GM21423 (cell line): ENCODE measurements at regions not wholly inside any gene's neighbourhood (a gene's known extent, or its start where the extent isn't known, plus 50 kb on each side); places are given as distances from the start of the nearest gene placed in this dataset.
A peak's percentile ranks its signal among the peaks of the same experiment; 100 is the strongest.
"Not testable (repeated sequence)": the region's sequence is repeated elsewhere in the genome, so short reads cannot be mapped to it uniquely, and the experiment has no call there.

ENCODE experiments used
- ATAC-seq: cut with Tn5 transposase; IDR thresholded peaks from one replicate; pipeline ENCODE4 v1.9.1; 2021; ENCODE audit warnings: mild to moderate bottlenecking, moderate library complexity; ENCODE audit not compliant: unreplicated experiment

DNA sequence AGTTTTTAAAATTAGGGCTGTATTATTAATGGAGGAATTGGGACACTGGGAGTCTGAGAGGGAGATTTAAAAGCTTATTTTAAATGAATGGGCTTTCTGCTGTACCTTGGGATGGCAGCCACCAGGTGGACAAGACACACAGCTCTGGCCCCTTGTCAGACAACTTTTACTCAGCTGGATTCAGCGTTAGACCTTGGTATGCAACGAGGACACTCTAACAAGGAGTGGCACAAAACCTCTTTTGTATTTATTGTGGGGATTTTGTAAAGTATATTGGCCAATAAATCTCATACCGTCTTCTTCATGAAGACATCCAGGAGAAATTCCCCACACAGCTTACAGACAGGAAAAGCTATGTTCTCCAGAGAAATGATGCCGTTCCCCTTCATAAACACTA, 105.7 kb downstream of the LCA5 start:
- no peak for ATAC-seq

DNA sequence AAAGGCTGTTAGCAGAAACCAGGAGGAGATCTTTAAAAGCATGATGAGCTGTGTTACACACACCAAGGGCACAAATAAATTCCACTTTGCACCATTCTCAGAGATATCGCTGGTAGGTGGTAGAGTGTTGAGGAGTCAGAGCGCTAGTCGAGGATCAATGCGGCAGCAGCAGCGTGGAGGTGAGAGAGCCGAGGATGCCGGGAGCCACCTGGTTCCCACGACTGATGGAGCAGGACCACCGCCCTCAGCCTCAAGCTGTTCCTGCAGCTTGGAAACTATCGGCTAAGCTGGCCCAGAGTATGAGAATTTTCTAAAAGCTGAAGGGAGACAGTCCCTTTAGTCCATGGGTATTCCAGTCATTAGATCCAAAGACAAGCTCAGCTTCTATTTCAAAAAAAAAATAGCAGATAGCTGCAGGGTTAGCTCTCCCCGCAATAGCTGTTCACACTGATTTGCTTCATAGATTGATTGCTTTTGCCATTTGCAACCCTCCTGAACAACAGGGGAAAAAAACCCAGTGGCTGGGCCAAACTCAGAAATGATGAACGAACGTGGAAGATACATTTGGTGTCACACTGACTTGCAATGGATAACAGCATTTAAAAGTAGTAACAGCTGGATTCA, 106.2 kb downstream of the LCA5 start:
- no peak for ATAC-seq

DNA sequence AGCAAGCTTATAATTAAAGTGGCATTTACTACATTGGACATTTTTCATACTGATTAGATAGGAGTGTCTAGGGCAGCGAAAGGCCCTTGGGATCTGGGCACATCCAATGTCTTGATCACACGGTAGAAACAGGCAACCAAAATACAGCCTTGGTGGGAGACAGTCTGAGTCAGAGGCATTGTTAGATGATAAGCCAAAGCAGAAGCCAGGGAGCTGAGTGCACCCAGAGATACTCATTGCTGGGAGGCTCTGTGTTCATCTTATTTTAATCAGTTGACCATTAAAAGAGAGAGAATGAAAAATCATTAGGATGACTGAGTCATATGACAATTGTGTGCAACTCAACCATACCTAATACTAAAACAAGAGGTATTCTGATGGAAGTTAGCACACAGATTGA, 109.5 kb downstream of the LCA5 start:
- ATAC-seq = no peak

DNA sequence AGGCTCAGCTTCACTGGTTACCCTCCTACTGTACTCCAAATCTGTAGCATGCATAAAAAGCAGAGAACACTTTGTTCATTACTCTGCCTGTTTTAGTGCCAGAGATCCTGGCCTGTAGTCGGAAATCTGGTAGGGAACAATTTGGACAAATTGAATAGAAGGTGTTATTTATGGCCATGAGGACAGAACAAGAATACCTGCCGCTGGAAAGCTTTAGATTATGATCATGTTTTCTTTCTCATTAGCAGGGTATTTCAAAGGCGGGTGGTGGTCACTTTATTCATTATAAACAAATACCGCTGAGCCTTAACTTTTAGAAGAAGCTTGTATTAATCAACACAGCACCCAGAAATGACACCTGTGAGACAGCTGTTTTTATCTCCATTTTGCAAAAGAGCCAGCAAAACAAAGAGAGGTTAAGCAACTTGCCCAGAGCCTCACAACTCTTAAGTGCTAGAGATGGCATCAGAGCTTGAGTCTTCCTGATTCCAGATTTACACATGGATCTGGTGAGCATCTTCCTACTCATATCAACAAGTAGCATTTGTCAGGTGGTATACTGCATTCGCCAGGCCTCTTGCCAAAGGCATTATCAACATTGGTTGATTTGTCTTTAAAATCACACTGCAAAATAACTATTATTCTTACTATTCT, 110.5 kb downstream of the LCA5 start:
- no peak for ATAC-seq

DNA sequence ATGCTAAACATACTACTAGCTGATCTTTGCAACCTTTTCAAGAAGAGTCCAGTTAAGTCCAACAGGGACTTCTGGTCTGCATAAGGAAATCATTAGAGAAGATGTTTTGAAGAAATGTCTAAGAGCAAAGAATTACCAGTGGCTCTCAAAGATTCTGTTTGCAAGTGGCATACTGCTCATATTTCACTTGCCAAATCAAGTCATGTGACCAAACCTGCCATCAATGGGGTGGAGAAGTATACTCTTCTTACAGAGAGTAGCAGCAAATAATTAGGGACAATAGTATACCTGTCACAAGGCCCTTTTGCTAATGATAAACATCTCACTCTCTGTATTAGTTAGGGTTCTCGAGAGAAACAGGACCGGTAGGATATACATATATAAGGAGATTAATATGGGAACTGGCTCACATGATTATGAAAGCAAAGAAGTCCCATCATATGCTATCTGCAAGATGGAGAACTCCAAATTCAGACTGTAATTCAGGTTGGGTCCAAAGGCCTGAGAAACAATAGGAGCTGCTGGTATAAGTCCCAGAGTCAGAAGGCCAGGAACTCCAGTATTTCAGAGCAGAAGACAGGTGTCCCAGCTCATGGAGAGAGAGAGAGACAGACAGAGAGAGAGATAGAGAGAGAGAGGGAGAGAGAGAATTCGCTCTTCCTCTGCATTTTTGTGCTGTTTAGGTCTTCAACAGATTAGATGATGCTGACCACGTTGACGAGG, 111.5 kb downstream of the LCA5 start:
- no peak for ATAC-seq

DNA sequence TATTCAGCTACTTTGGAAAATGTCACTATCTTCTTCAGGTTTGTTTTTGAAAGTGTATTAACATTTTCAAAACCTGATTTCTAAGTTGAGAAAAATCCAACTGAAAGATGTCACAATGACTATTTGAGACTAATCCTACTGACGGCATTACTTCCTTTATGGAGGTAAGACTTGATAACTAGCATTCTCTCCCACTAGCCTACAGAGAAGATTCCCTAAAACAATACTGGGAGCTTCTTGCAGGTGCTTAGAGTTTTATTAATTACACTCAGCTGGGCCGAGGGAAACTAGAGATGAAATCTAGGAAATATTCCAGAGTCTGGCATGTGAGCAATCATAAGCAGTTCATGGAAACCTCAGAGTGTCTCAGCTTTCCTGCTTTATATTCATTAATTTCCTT, 114.0 kb downstream of the LCA5 start:
- no peak for ATAC-seq

DNA sequence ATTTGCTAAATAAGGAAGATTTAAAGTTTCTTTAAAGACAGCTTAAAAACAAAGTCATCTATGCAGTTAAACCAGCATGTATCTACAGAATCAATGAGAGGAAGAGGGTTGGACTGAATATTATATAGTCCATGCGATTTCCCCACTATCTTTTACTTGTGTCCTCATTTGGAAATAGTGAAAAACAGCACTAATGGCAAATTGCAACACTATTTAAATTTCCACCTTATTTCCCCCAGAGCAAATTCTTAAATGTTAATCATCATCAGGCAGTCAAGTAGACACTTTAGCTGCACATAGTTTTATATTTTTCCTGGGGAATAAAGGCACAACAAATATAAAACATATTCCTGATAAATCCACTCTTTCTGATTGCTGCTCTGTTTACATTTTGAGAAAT, 114.6 kb downstream of the LCA5 start:
- no peak for ATAC-seq

DNA sequence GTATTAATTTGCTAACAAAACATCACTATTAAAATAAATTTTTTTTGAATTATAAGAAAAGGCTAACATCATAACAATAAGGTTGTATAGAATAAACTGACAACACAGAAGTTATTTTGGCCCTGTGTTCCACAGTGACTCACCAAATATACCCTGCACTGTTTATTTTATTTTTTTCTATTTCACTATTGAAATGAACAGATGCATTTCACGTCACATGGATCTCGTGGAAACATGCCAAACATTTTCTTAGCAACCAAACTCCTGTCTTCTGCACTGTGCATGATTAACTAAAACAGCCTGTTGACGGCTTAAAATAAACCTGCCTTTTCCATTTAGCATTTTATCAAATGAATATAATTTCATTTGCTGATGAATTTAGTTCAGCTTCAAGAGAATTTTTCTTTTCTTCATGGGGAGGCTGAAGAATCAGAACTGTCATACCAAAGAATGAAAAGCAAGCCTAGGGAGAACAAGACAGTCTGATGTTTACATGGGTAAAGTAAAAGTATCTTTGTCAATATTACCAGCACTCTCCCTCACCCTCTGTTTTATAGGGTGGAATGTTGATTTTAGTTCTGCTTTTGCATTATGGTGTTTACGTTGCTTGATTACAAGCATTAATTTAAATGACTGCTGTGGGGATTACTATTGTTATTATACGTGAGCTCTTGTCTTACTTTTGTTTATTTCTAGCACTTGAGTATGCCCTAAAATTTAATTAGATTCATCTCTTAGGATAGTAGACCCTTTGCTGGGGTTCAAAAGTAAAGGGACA, 115.3 kb downstream of the LCA5 start:
- ATAC-seq = peak; percentile 73

DNA sequence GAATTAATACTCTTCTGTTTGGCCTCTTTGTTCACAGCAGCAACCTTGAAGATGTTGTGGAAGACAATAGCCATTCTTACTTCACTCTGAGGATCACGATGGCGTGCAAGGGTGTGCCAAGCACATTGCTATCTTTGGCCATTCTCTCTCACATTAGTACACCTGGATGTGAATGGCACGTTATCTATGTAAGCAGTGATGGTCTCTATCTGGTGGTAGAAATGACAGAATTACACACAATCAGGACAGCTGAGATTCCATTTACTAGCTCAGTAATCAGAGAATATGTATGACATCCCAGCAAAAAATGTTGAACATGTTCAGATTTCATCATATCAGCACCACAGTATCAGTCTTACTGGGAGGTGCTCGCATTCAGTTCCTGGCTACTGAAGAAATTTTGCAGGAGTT, 116.2 kb downstream of the LCA5 start:
- ATAC-seq = no peak

DNA sequence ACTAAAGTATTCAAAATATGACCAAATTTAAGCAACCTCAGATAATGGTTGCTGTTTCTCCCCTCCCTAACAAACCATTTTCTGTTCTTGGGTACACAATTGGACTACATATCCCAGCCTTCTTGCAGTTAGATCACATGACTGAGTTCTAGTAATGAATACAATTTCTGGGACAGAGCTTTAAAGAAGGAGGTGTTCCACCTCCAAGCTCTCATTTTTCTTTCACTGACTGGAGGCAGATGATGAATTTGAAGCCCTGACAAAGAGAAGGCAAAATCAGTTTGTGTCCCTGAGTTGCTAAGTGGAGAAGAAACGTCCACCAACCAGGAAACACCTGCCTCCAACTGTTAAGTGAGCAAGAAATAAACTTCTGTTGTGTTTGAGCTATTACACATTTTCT, 117.2 kb downstream of the LCA5 start:
- no peak for ATAC-seq

DNA sequence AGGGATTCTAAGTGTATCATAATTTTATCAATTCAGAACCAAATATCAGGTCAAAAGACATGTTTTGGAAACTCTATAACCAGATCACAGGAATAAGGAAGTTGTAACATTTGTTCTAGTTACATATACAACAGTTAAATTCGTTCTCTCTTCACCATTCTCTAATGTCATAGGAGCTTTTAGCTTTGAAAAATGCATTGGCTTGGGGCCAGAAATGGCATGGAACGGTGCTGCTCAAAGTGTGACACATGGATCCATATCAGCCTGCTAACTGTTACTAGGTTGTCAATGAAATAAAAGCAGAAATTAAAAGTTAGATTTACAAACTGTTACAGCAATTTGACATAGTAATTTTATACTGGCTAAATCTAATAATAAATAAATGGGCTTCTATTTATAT, 120.3 kb downstream of the LCA5 start:
- no peak for ATAC-seq

DNA sequence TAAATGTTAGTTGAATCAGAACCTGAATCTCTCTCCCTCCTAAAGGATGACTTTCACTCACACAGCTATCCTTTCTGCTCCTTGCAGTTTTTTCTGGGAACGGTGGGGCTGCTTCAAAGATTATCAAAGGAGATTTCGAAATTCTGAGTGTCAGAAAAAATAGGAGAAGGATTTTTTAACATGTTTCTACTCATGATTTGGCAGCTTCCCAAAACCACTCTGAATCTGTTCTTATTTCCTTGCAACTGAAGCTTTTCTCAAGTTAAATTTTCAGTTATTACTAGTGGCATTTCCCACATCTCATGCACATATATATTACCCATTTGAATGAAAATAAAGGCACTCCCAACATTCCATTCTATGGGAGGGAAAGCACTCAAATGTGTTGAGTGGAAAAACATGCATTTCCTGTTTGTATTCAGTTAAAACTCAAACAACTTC, 123.6 kb downstream of the LCA5 start:
- ATAC-seq = no peak

DNA sequence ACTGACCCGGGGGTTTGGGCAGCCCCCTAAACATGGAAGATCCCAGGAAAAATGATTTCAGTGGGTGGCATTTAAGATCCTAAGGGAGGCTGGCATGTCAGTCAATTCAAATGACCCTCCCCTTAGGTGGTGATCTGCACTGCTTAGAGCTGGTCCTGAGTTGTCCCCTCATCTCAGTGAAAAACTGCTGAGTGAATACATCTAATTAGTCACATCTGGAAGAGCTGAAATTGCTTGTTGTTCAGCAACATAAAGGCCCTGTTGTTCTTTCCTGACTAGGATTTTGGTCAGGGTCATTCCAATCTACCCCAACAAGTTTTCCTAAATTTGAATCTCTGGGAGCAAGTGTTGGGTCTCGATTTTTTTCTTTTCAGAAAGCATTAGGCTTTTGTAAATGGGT, 126.4 kb downstream of the LCA5 start:
- no peak for ATAC-seq

DNA sequence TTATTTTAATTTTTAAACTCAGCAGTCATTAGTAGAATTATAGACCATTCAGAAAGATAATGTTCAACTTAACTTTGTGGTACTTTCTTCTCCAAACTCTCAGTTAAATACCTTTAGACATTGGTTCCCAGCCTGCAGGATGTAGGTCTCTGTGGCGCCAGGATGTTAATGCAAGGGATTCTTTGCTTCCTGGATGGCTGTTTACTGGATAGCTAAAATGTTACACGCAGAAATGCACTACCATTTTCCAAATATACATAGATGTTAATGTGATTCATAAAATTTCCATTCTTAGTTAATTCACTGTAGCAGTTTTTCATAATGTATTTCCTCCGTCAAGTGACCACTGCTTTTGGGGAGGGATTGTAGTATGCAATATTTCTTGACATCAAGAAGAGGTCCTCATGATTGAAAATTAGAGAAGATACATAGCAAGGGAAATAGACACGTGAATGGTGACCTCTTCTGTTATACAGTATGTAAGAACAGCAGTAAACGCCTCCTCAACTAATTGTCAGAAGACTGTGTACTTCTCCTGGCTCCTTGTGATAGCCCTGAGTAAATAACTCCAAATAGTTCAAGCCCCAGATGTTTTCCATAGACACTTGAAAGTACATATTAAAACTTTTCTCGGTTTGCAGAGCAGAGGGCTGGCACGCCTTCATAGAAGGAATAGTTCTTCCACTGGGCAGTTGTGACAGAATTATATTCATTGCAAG, 128.8 kb downstream of the LCA5 start:
- ATAC-seq = no peak

DNA sequence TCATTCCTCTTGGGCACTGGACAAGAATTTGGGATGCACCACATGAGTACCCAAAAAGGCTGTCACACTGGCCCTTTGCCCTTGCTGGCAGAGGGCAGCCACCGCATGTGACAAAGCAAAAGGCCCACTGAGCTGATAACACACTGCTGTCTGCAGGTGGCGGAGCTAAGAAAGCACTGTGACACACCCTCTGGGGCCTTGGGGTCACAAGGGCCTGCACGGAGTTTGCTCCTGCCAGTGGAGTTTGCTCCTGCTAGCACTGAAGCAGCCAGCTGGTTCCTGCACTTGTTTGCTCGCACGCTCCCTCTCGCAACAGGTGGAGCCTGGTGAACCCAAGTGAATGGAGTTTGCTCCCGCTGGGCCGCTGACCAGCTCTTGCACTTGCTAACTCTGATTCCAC, 132.6 kb downstream of the LCA5 start:
- no peak for ATAC-seq

DNA sequence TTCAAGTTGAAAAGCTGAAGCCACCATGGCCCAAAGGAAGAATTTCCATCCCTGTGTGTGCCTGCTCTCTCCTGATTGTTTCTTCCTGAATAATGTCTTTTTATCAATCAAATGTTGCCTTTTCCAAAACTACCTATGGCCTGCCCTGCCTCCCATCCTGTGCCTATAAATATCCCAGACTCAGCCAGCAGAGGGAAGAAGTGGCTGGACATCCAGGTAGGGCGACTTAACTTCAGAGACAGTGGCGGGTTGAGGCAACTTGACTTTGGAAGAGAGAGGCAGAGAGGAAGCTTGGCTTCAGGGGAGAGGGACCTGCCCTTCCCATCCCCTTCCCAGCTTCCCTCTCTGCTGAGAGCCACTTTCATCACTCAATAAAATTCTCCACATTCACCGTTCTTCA, 133.0 kb downstream of the LCA5 start:
- no peak for ATAC-seq

DNA sequence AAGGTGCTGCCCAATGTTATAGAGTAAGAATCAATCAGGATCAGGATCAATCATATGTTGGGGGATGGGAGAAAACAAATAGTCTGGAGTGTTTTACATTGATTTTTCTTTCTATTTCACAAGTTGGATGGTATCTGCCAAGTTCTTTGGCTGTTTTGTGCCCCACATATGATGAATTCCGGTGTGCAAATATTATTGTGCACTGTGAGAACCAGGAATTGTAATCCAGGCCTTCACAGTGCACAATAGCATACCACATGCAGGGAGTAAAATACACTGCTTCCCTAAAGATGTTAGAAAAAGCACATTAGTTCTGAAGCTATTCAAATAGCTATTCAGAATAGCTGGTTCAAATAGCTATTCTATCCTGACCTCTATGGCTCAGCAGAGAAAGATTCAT, 133.7 kb downstream of the LCA5 start:
- no peak for ATAC-seq

DNA sequence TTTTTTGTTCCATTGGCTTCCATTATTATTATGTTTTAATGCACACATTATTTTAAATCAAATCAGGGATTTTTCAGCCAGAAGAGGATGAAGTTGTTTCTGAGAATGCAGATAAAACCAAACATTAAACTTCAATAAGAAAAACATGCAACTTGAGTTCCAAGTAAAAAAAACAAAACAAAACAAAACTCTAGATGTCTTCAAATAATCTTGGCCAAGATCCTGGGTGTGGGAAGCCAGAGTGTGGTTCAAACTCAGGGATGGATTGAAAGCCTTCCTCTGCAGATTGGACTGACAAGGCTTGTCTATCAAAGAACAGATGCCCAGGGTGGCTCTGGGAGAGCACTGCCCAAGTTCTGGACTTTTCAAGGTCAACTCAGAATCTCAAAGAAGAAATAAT, 134.1 kb downstream of the LCA5 start:
- no peak for ATAC-seq

DNA sequence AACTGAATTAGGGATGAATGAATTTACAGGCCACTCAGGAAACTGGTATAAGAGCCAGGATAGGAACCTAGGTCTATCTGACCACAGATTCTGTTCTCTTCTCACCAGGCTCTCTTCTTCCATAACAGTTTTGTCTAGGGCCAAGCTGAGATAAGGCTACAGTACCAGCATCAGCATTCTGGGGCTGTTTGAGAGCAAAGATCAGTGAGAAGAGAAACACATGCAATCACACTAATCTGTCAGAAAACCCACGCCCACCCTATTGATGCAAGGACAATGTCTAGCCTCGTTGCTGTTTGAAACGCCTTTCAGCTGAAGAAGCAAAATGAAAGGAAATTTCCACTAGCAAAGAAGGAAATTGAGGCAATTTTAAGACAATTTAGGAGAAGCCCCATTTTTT, 137.7 kb downstream of the LCA5 start:
- no peak for ATAC-seq

DNA sequence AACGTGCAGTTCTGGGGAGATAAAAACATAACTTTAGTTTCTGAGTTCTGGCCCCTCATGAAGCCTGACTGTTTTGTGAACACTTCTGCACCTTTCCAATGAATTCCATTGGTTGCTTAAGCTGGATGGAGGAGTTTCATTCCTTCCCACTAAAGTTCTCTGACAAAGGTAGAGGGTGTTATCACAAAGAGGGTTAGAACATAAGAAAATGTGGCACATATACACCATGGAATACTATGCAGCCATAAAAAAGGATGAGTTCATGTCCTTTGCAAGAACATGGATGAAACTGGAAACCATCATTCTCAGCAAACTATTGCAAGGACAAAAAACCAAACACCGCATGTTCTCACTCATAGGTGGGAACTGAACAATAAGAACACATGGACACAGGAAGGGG, 138.6 kb downstream of the LCA5 start:
- not testable (repeated sequence) for ATAC-seq

DNA sequence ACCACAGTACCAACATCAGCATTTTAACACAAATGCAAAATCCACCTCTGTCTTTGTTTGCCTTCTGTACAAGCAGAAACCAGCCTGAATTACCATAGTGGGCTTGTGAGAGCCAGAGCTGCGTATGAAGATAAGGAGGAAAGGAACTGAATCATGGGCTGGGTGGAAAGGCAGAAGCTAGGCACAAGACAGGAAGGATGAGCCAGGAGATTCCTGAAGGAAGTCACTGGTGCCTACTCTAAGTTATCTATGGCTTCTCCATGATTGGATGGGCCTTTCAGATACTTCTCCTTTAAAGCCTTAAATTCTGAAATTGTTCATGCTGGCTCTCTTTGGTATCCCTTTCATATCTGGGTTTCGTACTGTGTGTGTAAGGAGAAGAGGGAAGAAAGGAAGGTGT, 140.6 kb downstream of the LCA5 start:
- ATAC-seq = no peak
